A549 (cell line): ENCODE measurements at regions not wholly inside any gene's neighbourhood (a gene's known extent, or its start where the extent isn't known, plus 50 kb on each side); places are given as distances from the start of the nearest gene placed in this dataset.

Experiments
- ATAC-seq, 2 experiments: fragments of 200-7000 bp in 1 of 2; fragments of >200 bp in 1 of 2; cut with Nextera tagmentation in 1 of 2; cut with Tn5 transposase in 1 of 2; 3 replicates each; pipeline versions ENCODE4 v1.8.0 to v1.9.1; 2018 to 2020; ENCODE audit warnings: mild to moderate bottlenecking in 1 of 2, moderate library complexity in 1 of 2
- CTCF ChIA-PET: fragments of 300-600 bp; sonication (Branson Sonifier 250); formaldehyde crosslinking; extraction: SDS; loops from one replicate; lab custom pipeline; 2021; ENCODE audit warnings: antibody characterized with exemption, inconsistent platforms; lab: Yijun Ruan, JAX
- POLR2A ChIA-PET: fragments of 350-600 bp; formaldehyde crosslinking; extraction: SDS; loops from one replicate; lab custom pipeline; 2021; ENCODE audit warnings: antibody characterized with exemption, inconsistent platforms; lab: Yijun Ruan, JAX
- DNase-seq, 2 experiments: peaks; one replicate each; pipeline versions ENCODE4 v3.0.0 to v3.0.0-alpha.2; 2011 to 2016; ENCODE audit warnings: low read depth in 1 of 2, low spot score in 1 of 2
- FAIRE-seq: peaks from 2 replicates; lab custom pipeline; 2011; peaks lifted over from hg19 to GRCh38; lab: Jason Lieb, UNC
- H3K27ac ChIP-seq, 2 experiments: fragments of >200 bp; sonication (Bioruptor Twin); formaldehyde crosslinking; 3 replicates each; pipeline ENCODE4 v1.5.1; 2016 to 2017
- H3K4me1 ChIP-seq: fragments of >200 bp; sonication (Bioruptor Twin); formaldehyde crosslinking; 3 replicates; pipeline ENCODE4 v1.6.1; 2016
- H3K4me2 ChIP-seq: fragments of >200 bp; sonication (Bioruptor Twin); formaldehyde crosslinking; 3 replicates; pipeline ENCODE4 v1.6.1; 2016
- H3K4me3 ChIP-seq: fragments of >200 bp; sonication (Bioruptor Twin); formaldehyde crosslinking; 3 replicates; pipeline ENCODE4 v1.5.1; 2016
- H3K9me3 ChIP-seq: fragments of >200 bp; sonication (Bioruptor Twin); formaldehyde crosslinking; 3 replicates; pipeline ENCODE4 v1.6.1; 2016
- ATOH8 ChIP-seq: fragments of 250-450 bp; sonication (Bioruptor Pico); IDR thresholded peaks from 2 replicates; pipeline ENCODE4 v1.5.0; 2020; ENCODE audit warnings: low read depth, mild to moderate bottlenecking, moderate library complexity
- CEBPB ChIP-seq, 2 experiments: fragments of >200 bp in 1 of 2; sonication (Bioruptor Twin) in 1 of 2; formaldehyde crosslinking in 1 of 2; IDR thresholded peaks; 2 replicates each; pipeline ENCODE4 v1.6.1; 2012 to 2016
- EP300 ChIP-seq, 2 experiments: fragments of >200 bp; sonication (Bioruptor Twin); formaldehyde crosslinking; IDR thresholded peaks; 2 replicates in 1 of 2; 3 replicates in 1 of 2; pipeline ENCODE4 v1.6.1; 2016 to 2017
- ESRRA ChIP-seq: fragments of 150-350 bp; IDR thresholded peaks from 2 replicates; pipeline ENCODE4 v1.6.1; 2014; ENCODE audit warnings: mild to moderate bottlenecking, low read length, borderline replicate concordance
- FOSB ChIP-seq: fragments of 250-450 bp; sonication (Bioruptor Pico); IDR thresholded peaks from 2 replicates; pipeline ENCODE4 v1.5.0; 2020; ENCODE audit warnings: mild to moderate bottlenecking, moderate library complexity
- FOXS1 ChIP-seq: fragments of 250-450 bp; sonication (Bioruptor Pico); IDR thresholded peaks from 2 replicates; pipeline ENCODE4 v1.5.0; 2020; ENCODE audit warnings: mild to moderate bottlenecking, moderate library complexity
- GATA3 ChIP-seq: IDR thresholded peaks from 2 replicates; pipeline ENCODE4 v1.6.1; 2012; ENCODE audit warnings: borderline replicate concordance
- HOXA7 ChIP-seq: fragments of 250-450 bp; sonication (Bioruptor Pico); IDR thresholded peaks from 2 replicates; pipeline ENCODE4 v1.5.0; 2020; ENCODE audit warnings: mild to moderate bottlenecking, moderate library complexity
- JUNB ChIP-seq: fragments of >200 bp; sonication (Bioruptor Twin); formaldehyde crosslinking; IDR thresholded peaks from 2 replicates; pipeline ENCODE4 v1.6.1; 2016
- KDM1A ChIP-seq: fragments of 200-600 bp; sonication (generic); IDR thresholded peaks from 2 replicates; pipeline ENCODE4 v1.6.1; 2016; ENCODE audit warnings: low read depth, mild to moderate bottlenecking
- NFE2L2 ChIP-seq: fragments of 150-350 bp; conservative IDR thresholded peaks from 2 replicates; pipeline ENCODE4 v1.6.1; 2014; ENCODE audit warnings: low read length
- POLR2A ChIP-seq: IDR thresholded peaks from 2 replicates; pipeline ENCODE4 v1.6.1; 2012; ENCODE audit warnings: mild to moderate bottlenecking, low read length
- ZSCAN20 ChIP-seq: fragments of 250-450 bp; sonication (Bioruptor Pico); IDR thresholded peaks from 2 replicates; pipeline ENCODE4 v1.8.0; 2022; ENCODE audit warnings: mild to moderate bottlenecking, moderate library complexity
- WGBS: methylation state at CpG from one replicate; pipeline ENCODE4 v1.1.6; 2017; ENCODE audit errors: missing lambda C conversion rate; 5-methylcytosine and 5-hydroxymethylcytosine counted together
- TF ChIP-seq, protein P1 (sequence below): fragments of 450-650 bp; IDR thresholded peaks from 2 replicates; pipeline ENCODE4 v1.6.1; 2014; ENCODE audit warnings: antibody characterized with exemption
- TF ChIP-seq, protein P2 (sequence below): IDR thresholded peaks from 2 replicates; pipeline ENCODE4 v1.6.1; 2012
- TF ChIP-seq, protein P3 (sequence below): IDR thresholded peaks from 2 replicates; pipeline ENCODE4 v1.6.1; 2012; ENCODE audit warnings: low read depth, borderline replicate concordance
- TF ChIP-seq, protein P4 (sequence below): fragments of 250-450 bp; sonication (Bioruptor Pico); IDR thresholded peaks from 2 replicates; pipeline ENCODE4 v1.5.0; 2021; ENCODE audit warnings: mild to moderate bottlenecking, moderate library complexity, borderline replicate concordance

DNA sequence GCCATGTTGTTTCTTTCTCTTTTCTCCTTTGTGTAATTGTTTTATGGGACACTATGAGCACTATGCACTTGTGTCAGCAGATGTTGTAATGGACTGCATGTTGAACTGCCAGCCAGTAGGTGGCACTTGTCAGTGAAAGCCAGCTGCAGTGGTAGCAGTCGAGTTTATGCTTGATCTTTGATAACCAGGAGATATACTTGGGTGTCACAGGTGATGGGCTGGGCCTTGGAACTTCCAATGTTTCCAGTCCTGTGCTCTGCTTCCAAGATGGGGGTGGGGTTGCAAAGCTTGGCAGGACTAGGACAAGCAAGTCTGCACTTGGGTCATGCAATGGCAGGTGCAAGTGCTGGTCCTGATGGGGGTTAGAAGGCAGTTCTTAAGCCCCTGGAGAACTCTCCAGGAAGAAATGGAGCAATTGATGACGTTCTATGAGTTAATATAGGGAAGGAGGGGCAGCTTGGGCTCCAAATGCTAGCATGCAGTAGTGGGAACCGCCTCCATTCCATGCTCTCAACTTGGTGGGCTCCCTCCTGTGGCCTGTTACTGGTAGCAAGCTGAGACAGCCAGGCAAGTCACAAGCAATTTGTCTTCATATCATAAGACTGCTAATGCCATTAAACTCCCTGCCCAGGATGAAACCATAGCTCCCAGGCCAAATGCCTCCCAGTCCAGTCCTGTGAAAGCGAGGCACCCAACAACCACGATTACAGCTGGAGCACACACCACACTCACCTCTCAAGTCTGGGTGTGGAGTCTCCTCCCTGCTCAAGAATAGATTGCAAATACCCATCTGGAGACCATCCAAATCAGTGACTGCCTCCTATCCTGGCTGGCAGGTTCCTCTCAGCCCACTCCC is 287.2 kb downstream of the CGGBP1 start (continued):
- no peak for TF ChIP-seq EP300 (IDR thresholded peaks at IDR 0.05)

GRCh38 chr3:87766721-87767120 is 292.1 kb downstream of the CGGBP1 start:
- 67% methylated on average over 2 of the region's 2 CpGs for WGBS
- no peak overlapping the region for H3K27ac ChIP-seq
- ChIA-PET POLR2A (no interaction called here), CTCF (no interaction called here)
- FAIRE-seq (no peak), DNase-seq (no peak), ATAC-seq (no peak)
- no peak overlapping the region for H3K4me3 ChIP-seq
- H3K4me2 ChIP-seq = no peak overlapping the region
- no peaks in the 10 kb centered on the region for H3K9me3 ChIP-seq
- TF ChIP-seq HOXA7 (CRISPR knock-in tag) (no peak), CEBPB (IDR thresholded peaks at IDR 0.05) (no peak), KDM1A (no peak), GATA3 (no peak), FOSB (CRISPR knock-in tag) (no peak), ZSCAN20 (CRISPR knock-in tag) (no peak), ESRRA (no peak), JUNB (no peak), POLR2A (no peak)
- TF ChIP-seq, protein P1, sequence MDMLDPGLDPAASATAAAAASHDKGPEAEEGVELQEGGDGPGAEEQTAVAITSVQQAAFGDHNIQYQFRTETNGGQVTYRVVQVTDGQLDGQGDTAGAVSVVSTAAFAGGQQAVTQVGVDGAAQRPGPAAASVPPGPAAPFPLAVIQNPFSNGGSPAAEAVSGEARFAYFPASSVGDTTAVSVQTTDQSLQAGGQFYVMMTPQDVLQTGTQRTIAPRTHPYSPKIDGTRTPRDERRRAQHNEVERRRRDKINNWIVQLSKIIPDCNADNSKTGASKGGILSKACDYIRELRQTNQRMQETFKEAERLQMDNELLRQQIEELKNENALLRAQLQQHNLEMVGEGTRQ = no peak
- TF ChIP-seq, protein P2, sequence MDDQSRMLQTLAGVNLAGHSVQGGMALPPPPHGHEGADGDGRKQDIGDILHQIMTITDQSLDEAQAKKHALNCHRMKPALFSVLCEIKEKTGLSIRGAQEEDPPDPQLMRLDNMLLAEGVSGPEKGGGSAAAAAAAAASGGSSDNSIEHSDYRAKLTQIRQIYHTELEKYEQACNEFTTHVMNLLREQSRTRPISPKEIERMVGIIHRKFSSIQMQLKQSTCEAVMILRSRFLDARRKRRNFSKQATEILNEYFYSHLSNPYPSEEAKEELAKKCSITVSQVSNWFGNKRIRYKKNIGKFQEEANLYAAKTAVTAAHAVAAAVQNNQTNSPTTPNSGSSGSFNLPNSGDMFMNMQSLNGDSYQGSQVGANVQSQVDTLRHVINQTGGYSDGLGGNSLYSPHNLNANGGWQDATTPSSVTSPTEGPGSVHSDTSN = no peak
- TF ChIP-seq, protein P3, sequence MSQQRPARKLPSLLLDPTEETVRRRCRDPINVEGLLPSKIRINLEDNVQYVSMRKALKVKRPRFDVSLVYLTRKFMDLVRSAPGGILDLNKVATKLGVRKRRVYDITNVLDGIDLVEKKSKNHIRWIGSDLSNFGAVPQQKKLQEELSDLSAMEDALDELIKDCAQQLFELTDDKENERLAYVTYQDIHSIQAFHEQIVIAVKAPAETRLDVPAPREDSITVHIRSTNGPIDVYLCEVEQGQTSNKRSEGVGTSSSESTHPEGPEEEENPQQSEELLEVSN = no peak
- TF ChIP-seq, protein P4, sequence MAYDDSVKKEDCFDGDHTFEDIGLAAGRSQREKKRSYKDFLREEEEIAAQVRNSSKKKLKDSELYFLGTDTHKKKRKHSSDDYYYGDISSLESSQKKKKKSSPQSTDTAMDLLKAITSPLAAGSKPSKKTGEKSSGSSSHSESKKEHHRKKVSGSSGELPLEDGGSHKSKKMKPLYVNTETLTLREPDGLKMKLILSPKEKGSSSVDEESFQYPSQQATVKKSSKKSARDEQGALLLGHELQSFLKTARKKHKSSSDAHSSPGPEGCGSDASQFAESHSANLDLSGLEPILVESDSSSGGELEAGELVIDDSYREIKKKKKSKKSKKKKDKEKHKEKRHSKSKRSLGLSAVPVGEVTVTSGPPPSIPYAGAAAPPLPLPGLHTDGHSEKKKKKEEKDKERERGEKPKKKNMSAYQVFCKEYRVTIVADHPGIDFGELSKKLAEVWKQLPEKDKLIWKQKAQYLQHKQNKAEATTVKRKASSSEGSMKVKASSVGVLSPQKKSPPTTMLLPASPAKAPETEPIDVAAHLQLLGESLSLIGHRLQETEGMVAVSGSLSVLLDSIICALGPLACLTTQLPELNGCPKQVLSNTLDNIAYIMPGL (CRISPR knock-in tag) = no peak
- H3K4me1 ChIP-seq = no peaks in the 10 kb centered on the region

DNA sequence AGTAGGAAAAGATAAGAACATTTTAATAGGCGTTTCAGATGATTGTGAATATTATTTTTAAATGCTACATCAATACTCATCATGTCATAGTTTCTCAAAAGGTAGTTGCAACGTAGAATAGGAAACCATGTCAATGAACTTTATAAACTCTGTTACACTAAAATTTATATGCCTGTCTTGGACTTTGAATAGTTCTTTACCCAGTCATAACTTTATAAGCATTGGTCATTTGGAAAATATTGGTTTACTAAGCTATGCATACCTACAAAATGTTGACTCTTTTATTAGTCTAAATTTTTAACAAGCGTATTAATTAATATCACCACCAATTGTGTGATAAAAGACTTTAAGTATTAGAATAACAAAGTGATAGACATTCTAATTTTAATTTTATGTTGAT is 293.5 kb downstream of the CGGBP1 start:
- Histone ChIP-seq H3K4me2 (no peak overlapping the region), H3K9me3 (no peaks in the 10 kb centered on the region), H3K27ac (no peak overlapping the region), H3K4me3 (no peak overlapping the region), H3K4me1 (no peaks in the 10 kb centered on the region)
- ChIA-PET POLR2A (no interaction called here), CTCF (interaction anchor here (0.6 to 1.1 kb wide), 2 partner anchors 12 to 152 kb away, joined by 3 read pairs; no protein-coding TSS in a partner anchor)
- 53% methylated on average over 3 of the region's 3 CpGs for WGBS
- ATAC-seq = no peak
- no peak for DNase-seq
- FAIRE-seq = no peak
- TF ChIP-seq ATOH8 (CRISPR knock-in tag) (no peak), FOXS1 (CRISPR knock-in tag) (no peak), NFE2L2 (no peak), FOSB (CRISPR knock-in tag) (no peak)
